ENCODE measurements at regions not wholly inside any gene's neighbourhood (a gene's known extent, or its start where the extent isn't known, plus 50 kb on each side); places are given as distances from the start of the nearest gene placed in this dataset.
"Not testable (repeated sequence)": the region's sequence is repeated elsewhere in the genome, so short reads cannot be mapped to it uniquely, and the experiment has no call there.

GRCh38 chr13:52565324-52565723 is 76.9 kb upstream of the HNRNPA1L2 start:
- not testable (repeated sequence) for H3K27ac Mint-ChIP-seq (ENCODE audit: unreplicated experiment); H3K4me3 Mint-ChIP-seq (ENCODE audit: unreplicated experiment); H3K36me3 Mint-ChIP-seq (ENCODE audit: unreplicated experiment); H3K4me1 Mint-ChIP-seq (ENCODE audit: low read depth, unreplicated experiment); H3K27me3 Mint-ChIP-seq (ENCODE audit: unreplicated experiment); DNase-seq; H3K9me3 Mint-ChIP-seq (ENCODE audit: unreplicated experiment)

GRCh38 chr13:52569904-52570602 is 72.2 kb upstream of the HNRNPA1L2 start:
- H3K36me3 Mint-ChIP-seq (ENCODE audit: unreplicated experiment); H3K27me3 Mint-ChIP-seq (ENCODE audit: unreplicated experiment); H3K4me1 Mint-ChIP-seq (ENCODE audit: low read depth, unreplicated experiment); H3K9me3 Mint-ChIP-seq (ENCODE audit: unreplicated experiment); H3K27ac Mint-ChIP-seq (ENCODE audit: unreplicated experiment); H3K4me3 Mint-ChIP-seq (ENCODE audit: unreplicated experiment): not testable (repeated sequence)
- TF ChIP-seq CTCF (IDR thresholded peaks at IDR 0.05; ENCODE audit: partially characterized antibody, unreplicated experiment): peak; percentile 25
- peak; percentile 33 for DNase-seq

GRCh38 chr13:52571163-52571562 is 71.1 kb upstream of the HNRNPA1L2 start:
- H3K27ac Mint-ChIP-seq (ENCODE audit: unreplicated experiment); DNase-seq; H3K36me3 Mint-ChIP-seq (ENCODE audit: unreplicated experiment); H3K27me3 Mint-ChIP-seq (ENCODE audit: unreplicated experiment); H3K4me1 Mint-ChIP-seq (ENCODE audit: low read depth, unreplicated experiment); H3K9me3 Mint-ChIP-seq (ENCODE audit: unreplicated experiment); H3K4me3 Mint-ChIP-seq (ENCODE audit: unreplicated experiment): not testable (repeated sequence)

GRCh38 chr13:52582962-52583361 is 59.3 kb upstream of the HNRNPA1L2 start:
- H3K27ac Mint-ChIP-seq (ENCODE audit: unreplicated experiment); DNase-seq; H3K9me3 Mint-ChIP-seq (ENCODE audit: unreplicated experiment); H3K4me3 Mint-ChIP-seq (ENCODE audit: unreplicated experiment); H3K36me3 Mint-ChIP-seq (ENCODE audit: unreplicated experiment); H3K4me1 Mint-ChIP-seq (ENCODE audit: low read depth, unreplicated experiment); H3K27me3 Mint-ChIP-seq (ENCODE audit: unreplicated experiment): not testable (repeated sequence)

Measured in glutamatergic neuron (in vitro differentiated cells).